ENCODE measurements at regions not wholly inside any gene's neighbourhood (a gene's known extent, or its start where the extent isn't known, plus 50 kb on each side); places are given as distances from the start of the nearest gene placed in this dataset.
"Not testable (repeated sequence)": the region's sequence is repeated elsewhere in the genome, so short reads cannot be mapped to it uniquely, and the experiment has no call there.

DNA sequence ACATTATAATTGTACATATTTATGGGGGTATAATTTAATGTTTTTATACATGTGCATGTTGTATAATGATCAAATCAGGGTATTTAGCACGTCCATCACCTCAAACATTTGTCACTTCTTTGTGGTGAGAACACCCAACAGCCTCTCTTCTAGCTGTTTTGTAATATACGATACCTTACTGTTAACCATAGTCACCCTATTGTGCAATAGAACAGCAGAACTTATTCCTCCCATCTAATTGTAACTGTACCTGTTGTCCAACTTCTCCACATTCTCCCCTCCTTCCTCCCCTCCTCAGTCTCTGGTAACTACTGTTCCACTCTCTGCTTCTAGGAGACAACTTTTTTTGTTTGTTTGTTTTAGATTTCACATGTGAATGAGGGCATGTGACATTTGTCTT lies 197.0 kb upstream of the PKP2 start:
- H3K27ac ChIP-seq: no peak overlapping the region
- H3K36me3 ChIP-seq: no peaks in the 10 kb centered on the region
- no peak overlapping the region for H3K4me3 ChIP-seq
- no peak for DNase-seq
- H3K9me3 ChIP-seq: no peaks in the 10 kb centered on the region
- H3K4me1 ChIP-seq: no peaks in the 10 kb centered on the region
- no peaks in the 10 kb centered on the region for H3K27me3 ChIP-seq
- no peak for TF ChIP-seq POLR2A (IDR thresholded peaks at IDR 0.05)

DNA sequence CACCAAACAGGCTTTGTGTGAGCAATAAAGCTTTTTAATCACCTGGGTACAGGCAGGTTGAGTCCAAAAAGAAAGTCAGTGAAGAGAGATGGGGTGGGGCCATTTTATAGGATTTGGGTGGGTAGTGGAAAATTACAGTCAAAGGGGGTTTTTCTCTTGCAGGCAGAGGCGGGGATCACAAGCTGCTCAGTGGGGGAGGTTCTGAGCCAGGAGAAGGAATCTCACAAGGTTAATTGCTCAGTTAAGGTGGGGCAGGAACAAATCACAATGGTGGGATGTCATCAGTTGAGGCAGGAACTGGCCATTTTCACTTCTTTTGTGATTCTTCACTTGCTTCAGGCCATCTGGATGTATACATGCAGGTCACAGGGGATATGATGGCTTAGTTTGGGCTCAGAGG lies 191.3 kb upstream of the PKP2 start:
- H3K9me3 ChIP-seq, H3K4me1 ChIP-seq, DNase-seq, H3K27ac ChIP-seq, H3K36me3 ChIP-seq, H3K4me3 ChIP-seq, H3K27me3 ChIP-seq: not testable (repeated sequence)

DNA sequence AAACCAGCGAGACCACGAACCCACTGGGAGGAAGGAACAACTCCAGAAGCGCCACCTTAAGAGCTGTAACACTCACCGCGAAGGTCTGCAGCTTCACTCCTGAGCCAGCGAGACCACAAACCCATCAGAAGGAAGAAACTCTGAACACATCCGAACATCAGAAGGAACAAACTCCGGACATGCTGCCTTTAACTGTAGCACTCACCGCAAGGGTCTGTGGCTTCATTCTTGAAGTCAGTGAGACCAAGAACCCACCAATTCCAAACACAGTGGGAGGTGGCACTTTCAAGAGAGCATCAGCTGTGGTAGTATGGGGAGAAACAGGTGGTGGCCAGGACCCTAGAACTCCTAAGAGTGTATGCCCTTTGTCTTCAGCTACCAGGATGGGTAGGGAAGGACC lies 179.8 kb upstream of the PKP2 start:
- not testable (repeated sequence) for H3K27me3 ChIP-seq, H3K4me1 ChIP-seq, H3K27ac ChIP-seq, DNase-seq, H3K36me3 ChIP-seq, H3K9me3 ChIP-seq, H3K4me3 ChIP-seq

DNA sequence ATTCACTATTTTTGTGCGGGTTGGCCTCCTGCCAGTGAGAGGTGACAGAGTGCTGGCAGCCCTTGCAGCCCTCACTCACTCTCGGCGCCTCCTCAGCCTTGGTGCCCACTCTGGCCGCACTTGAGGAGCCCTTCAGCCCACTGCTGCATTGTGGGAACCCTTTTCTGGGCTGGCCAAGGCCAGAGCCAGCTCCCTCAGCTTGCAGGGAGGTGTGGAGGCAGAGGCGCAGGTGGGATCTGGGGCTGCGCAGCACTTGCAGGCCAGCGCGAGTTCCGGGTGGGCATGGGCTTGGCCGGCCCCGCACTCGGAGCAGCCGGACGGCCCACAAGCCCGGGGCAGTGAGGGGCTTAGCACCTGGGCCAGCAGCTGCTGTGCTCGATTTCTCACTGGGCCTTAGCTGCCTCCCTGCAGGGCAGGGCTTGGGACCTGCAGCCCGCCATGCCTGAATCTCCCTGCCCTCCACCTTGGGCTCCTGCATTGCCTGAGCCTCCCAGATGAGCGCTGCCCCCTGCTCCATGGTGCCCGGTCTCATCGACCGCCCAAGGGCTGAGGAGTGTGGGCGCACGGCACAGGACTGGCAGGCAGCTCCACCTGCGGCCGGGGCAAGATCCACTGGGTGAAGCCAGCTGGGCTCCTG lies 178.7 kb upstream of the PKP2 start:
- not testable (repeated sequence) for DNase-seq, H3K36me3 ChIP-seq, H3K9me3 ChIP-seq, H3K27ac ChIP-seq, H3K27me3 ChIP-seq, H3K4me3 ChIP-seq, H3K4me1 ChIP-seq

DNA sequence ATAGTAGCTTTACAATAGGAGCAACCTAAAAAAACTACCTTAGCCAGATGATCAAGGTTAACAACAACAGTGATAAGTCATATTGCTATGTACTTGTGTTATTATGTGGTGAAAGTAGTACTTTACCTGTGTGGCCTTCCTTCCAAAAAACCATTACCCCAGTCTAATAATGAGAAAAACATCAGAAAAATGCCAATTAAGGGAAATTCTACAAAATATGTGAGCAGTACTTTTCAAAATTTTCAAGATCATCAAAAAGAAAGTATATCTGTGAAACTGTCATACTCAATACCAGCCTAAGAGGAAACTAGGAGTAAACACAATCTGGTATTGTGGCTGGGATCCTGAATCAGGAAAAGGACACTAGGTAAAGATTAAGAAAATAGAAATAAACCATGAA lies 165.3 kb upstream of the PKP2 start:
- Histone ChIP-seq H3K4me1 (no peaks in the 10 kb centered on the region), H3K27me3 (no peaks in the 10 kb centered on the region), H3K4me3 (no peak overlapping the region), H3K36me3 (no peaks in the 10 kb centered on the region), H3K9me3 (no peaks in the 10 kb centered on the region), H3K27ac (no peak overlapping the region)
- TF ChIP-seq, protein P1, sequence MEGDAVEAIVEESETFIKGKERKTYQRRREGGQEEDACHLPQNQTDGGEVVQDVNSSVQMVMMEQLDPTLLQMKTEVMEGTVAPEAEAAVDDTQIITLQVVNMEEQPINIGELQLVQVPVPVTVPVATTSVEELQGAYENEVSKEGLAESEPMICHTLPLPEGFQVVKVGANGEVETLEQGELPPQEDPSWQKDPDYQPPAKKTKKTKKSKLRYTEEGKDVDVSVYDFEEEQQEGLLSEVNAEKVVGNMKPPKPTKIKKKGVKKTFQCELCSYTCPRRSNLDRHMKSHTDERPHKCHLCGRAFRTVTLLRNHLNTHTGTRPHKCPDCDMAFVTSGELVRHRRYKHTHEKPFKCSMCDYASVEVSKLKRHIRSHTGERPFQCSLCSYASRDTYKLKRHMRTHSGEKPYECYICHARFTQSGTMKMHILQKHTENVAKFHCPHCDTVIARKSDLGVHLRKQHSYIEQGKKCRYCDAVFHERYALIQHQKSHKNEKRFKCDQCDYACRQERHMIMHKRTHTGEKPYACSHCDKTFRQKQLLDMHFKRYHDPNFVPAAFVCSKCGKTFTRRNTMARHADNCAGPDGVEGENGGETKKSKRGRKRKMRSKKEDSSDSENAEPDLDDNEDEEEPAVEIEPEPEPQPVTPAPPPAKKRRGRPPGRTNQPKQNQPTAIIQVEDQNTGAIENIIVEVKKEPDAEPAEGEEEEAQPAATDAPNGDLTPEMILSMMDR (IDR thresholded peaks at IDR 0.05): no peak
- TF ChIP-seq POLR2A (IDR thresholded peaks at IDR 0.05): no peak
- DNase-seq: no peak

DNA sequence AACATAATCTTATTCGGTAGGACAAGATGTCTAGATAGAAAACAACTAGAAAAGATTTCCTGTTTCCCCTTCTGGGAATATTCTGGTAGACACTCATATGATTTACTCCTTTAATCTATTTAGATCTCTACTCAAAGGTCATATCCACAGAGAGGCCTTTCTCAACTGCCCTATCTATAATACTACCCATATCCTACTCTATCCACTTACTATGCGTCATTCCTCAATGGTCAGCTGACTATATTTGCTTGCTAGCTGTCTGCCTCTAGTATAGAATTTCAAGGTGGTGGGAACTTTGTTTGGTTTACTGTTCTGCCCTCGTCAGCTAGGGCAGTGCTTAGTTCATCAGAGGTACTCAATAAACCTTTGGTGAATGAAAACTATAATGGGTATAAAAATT lies 157.8 kb upstream of the PKP2 start:
- Histone ChIP-seq H3K36me3 (no peaks in the 10 kb centered on the region), H3K4me3 (no peak overlapping the region), H3K9me3 (no peaks in the 10 kb centered on the region), H3K27me3 (no peaks in the 10 kb centered on the region), H3K4me1 (no peaks in the 10 kb centered on the region), H3K27ac (no peak overlapping the region)
- DNase-seq: no peak
- TF ChIP-seq, protein P1 (IDR thresholded peaks at IDR 0.05): no peak
- TF ChIP-seq POLR2A (IDR thresholded peaks at IDR 0.05): no peak

DNA sequence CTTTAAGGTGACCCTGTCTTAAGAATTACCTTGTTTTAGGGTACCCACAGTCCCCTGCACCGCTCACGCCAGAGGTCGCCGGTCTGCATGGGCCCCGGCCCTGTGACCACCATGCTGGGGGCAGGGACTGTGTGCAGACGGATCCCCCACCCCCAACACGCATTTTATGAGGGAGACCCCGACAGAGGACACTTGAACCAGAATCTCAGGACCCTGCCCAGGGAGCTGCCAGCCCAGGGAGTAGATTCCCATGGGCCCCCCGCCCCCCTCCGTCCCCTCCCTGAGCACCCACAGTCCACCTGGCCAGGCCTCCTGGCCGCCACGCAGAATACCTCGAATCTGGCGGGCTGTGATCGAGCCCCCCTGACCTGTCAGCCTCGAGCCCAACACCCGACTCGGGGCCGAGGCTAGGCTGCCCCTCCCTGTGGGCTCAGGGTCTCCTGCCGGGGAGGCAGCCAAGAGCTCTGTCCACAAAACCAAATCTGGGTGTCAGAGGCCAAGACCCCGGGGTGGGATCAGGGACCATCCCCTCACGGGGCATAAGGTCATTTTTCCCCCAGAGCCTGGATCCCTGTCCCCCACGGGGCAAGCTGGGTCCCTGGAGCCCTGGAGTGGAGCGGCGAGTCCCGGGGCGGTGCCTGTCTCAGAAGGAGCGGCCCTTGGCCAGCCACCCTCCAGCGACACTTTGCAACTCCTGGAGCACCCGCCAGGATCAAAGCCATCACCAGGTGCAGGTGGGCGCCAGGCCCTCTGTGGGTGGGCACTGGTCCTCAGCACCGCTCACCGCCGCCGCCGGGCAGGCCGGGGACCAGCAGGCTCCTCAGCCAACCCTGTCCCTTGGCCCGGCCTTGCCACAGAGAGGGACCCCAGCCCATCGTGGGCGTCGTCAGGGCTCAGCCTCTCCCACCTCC lies 155.8 kb upstream of the PKP2 start:
- H3K27me3 ChIP-seq: no peaks in the 10 kb centered on the region
- TF ChIP-seq POLR2A (IDR thresholded peaks at IDR 0.05): no peak
- TF ChIP-seq, protein P1 (IDR thresholded peaks at IDR 0.05): no peak

More for the DNA sequence above, 155.8 kb upstream of the PKP2 start:
- H3K4me1 ChIP-seq: no peaks in the 10 kb centered on the region
- no peaks in the 10 kb centered on the region for H3K36me3 ChIP-seq
- no peak overlapping the region for H3K27ac ChIP-seq
- no peak for DNase-seq
- H3K4me3 ChIP-seq: no peak overlapping the region
- H3K9me3 ChIP-seq: no peaks in the 10 kb centered on the region
